NCI-H446 (cell line): ENCODE measurements at regions not wholly inside any gene's neighbourhood (a gene's known extent, or its start where the extent isn't known, plus 50 kb on each side); places are given as distances from the start of the nearest gene placed in this dataset.

Experiments
- DNase-seq, 2 experiments: peaks; one replicate each; lab custom pipeline; 2025; lab: John Stamatoyannopoulos, UW

- DNase-seq: no peak
Measured at GRCh38 chr22:44613196-44613595, 88.8 kb upstream of the PRR5 start.

GRCh38 chr22:44611880-44612496, 90.0 kb upstream of the PRR5 start:
- DNase-seq: no peak

- no peak for DNase-seq
Measured at GRCh38 chr22:44610071-44610470, 91.9 kb upstream of the PRR5 start.

GRCh38 chr22:44609400-44609988, 92.5 kb upstream of the PRR5 start:
- DNase-seq: no peak

DNA sequence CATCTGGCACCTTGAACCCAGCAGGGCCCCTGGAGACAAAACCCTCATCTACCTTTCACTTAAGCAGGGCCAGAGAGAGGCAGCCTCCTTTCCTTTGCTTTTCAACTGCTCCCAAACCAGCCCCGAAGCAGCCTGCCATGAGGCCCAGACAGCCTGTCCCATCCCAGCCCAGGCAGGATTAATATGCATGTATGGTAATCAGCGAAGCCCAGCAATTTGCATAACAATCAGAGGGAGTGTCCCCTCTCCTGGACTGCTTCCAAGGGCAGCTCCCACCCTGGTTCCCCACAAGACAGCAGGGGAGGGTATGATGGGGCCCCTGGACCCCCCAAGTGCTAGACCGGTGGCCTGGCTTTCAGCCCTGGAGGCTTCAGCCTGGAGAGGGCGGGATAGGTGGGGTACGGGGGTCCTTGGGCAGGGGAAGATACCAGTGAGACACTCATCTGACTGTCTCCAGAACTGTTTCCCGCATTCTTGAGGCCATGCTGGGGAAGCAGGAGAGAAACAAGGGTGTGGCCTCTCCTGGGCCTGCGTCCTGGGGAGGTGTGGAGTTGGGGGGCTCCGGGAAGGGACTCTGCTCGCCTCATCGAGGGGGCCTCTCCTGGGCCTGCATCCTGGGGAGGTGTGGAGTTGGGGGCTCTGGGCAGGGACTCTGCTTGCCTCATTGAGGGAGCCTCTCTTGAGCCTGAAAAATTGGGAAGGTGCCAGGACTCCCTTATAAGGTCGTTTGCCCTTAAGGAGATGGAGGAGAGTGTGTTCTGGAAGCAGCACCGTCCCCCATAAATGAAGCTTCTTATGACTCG, 93.2 kb upstream of the PRR5 start:
- no peak for DNase-seq

GRCh38 chr22:44606126-44606525, 95.9 kb upstream of the PRR5 start:
- no peak for DNase-seq

GRCh38 chr22:44605486-44605885, 96.5 kb upstream of the PRR5 start:
- no peak for DNase-seq

- no peak for DNase-seq
Measured at GRCh38 chr22:44604991-44605390, 97.0 kb upstream of the PRR5 start.

- DNase-seq: no peak
Measured at GRCh38 chr22:44604455-44604854, 97.5 kb upstream of the PRR5 start.

DNA sequence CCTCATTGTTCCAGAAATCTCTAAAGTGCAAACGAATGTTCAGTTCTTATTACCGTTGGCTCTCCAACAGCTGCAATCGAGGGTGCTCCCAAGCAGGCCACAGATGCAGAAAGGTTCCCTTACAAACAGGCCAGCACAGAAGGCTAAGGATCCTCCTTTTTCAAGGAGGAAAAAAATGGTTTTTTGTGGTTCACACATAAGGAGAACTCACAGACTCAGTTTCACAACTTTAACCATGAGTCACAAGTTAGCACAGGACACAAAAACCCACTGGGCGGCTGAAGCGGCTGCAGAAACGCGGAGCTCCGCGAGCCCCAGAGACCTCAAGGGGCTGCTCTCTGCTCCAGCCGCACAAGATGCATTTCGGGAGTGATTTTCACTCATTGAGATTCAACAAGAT, 98.2 kb upstream of the PRR5 start:
- no peak for DNase-seq

DNA sequence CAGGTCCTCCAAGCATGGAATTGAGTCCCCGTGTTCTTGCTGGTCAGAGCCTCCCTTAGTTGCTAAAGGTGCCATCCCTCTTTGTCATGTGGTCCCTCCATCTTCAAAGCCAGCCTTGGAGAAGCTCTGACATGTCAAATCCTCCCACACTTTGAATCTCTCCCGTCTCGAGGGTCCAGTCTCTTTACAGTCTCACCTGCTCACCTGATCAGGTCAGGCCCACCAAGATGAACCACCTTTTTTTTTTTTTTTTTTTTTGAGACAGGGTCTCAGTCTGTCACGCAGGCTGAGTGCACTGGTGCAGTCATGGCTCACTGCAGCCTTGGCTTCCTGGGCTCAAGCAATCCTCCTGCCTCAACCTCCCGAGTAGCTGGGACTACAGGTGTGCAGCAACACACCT, 100.3 kb upstream of the PRR5 start:
- no peak for DNase-seq

DNA sequence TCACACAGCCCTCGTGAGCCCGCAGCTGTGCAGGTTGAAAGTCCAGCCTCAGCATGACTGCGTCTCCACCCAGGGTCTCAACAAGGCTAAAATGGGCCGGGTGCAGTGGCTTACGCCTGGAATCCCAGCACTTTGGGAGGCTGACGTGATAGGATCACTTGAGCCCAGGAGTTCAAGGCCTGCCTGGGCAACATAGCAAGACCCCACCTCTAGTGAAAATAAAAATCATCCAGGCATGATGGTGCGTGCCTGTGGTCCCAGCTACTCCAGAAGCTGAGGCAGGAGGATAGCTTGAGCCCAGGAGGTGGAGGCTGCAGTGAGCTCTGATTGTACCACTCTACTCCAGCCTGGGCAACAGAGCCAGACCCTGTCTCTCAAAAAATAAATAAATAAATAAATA, 100.8 kb upstream of the PRR5 start:
- DNase-seq: no peak

DNA sequence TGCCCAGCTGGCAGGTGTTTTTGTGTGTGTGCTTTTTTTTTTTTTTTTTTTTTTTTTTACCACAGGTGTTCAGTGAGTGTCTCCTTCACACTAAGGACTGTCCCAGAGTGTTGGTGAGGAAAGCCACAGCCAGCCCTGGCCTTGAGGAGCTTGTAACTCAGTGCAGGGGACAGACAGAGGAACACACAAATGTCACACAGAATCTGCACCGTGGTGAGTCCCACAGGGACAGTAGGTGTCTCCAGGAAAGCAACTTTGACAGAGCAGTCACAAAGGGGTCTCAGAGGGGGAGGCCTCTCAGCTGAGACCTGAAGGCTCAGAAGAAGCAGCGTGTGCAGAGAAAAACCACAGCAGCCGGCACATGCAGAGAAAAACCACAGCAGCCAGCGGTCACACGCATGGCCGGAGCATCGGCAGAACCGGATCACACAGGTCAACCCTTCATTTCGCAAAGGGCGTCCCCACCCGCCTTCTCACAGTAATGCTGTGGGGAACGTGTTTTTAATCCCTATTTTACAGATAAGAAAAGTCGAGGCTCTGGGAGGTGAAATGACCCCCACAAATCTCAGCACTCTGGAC, 101.7 kb upstream of the PRR5 start:
- no peak for DNase-seq

DNA sequence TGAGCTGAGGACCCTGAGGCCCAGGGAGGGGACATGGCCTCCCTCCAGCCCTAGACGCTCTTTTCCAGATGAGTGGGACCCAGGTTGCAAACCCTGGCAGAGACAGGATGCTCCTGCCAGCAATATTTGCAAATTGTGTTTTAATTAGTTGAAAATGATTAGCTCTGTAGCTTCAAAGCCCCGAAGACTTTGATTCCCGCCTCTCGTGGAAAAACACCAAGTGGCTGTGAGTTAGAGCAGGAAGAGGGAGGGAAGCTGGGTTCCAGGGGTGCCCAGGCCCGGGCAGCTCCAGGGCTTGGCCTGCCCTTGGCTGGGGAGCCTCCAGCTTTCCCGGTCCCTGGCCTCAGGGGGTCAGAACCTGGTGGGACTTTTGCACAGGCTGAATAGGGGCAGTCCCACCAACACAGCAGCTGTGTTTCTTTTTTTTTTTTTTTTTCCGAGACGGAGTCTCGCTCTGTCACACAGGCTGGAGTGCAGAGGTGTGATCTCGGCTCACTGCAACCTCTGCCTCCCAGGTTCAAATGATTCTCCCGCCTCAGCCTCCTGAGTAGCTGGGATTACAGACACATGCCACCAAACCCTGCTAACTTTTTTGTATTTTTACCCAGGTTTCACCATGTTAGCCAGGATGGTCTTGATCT, 101.6 kb upstream of the RTL6 start:
- no peak for DNase-seq

DNA sequence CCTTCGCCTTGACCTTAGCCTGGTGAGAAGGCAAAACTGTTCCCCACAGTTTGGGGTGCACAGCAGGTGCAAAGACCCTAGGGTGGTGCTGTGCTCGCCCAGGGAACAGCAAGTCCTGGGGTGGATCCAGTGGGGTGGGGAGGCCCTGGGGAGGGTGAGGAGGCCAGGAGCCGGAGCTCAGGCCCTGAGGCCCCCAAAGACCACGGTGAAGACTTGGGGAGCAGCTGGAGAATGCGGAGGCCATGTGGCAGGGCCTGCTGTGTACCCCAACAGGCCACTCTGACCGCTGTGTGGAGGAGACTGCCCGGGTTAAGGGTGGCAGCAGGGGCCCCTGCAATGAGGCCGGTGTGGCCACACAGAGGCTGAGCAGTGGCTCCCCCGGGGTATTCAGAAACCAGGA, 101.1 kb upstream of the RTL6 start:
- no peak for DNase-seq

DNA sequence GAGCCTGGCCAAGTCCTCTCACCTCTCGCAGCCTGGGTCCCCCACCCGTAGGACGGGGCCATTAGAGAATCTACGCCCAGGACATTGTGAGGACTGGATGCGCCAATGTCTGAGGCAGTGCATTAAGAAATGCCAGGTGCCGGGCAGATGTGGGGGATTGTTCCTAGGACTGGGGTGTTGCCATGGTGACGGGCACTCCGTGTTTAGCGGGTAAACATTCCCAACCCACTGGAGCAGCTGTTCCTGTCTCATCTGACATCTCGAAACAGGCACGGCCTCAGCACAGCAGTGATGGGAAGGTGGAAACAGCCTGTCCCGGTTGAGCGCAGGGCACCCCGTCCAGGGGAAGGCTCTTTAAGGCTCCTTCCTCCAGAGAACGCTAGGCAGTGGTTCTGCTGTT, 99.6 kb upstream of the RTL6 start:
- no peak for DNase-seq

- no peak for DNase-seq
Measured at GRCh38 chr22:44596396-44597125, 98.5 kb upstream of the RTL6 start.

DNA sequence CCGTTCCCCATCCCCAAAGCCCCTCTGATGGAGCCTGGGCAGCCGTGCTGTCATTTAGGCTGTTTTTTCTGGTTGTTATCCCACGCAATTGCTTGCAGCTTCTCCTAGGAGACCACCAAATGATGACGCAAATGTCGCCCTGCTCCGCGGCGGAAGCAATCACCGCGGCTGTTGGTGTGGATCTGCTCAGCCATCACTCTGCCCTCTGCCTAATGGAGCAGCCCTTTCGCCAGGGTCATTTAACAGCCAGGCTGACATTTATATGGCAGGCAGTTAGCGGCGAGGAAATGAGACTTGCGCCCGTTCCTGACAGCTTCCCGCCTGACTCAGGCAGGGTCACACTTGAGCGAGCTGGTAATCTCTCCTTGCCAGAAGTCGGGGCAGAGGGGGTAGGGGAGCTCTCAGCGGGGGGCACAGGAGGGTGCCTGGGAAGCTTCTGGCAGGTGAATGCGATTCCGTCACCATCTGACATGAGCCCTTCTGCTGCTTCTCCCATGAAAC, 97.9 kb upstream of the RTL6 start:
- no peak for DNase-seq

DNA sequence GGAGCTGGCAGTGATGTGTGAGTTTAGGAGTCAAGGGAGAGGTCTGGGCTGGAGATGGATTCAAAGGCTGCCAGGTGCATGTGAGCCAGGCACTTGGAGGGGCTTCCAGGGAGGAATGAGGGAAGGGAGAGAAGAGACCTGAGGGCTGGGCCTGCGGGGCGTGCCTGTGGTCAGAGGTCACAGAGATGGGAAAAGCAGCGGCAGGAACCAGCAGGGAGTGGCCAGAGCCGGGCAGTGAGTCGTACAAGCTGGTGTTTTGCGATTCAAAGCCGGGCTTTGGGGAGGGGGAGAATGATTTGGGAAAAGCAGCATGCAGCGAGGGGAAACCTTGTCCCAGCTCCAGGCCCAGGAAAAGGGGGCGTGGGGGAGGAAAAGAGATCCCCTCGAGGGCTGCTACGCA, 96.9 kb upstream of the RTL6 start:
- no peak for DNase-seq

DNA sequence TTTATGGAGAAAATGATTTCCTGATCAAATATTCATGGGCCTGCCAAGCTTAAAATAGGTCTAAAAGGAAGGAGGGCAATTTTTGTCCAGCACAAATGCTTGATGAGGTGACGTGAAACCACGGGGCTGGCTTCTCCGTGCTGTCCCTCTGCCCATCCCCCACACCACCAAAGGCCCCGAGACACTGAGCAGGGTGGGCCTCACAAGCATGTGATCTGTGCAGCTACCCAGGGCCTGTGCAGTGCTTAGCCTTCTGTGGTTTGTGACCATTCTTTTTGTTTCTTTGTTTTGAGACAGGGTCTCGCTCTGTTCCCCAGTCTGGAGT, 94.8 kb upstream of the RTL6 start:
- DNase-seq: no peak

- no peak for DNase-seq
Measured at GRCh38 chr22:44592126-44592823, 94.2 kb upstream of the RTL6 start.
